Cardiac fibroblast (primary cell): ENCODE measurements at regions not wholly inside any gene's neighbourhood (a gene's known extent, or its start where the extent isn't known, plus 50 kb on each side); places are given as distances from the start of the nearest gene placed in this dataset.

ENCODE experiments used
- DNase-seq, 2 donors: peaks; one replicate each; pipeline versions ENCODE4 v3.0.0 to v3.0.0-alpha.2; 2010; ENCODE audit warnings: low read depth in 2 of 2
- H3K4me3 ChIP-seq, 2 donors: replicated peaks in 1 of 2; 1 replicate in 1 of 2; 2 replicates in 1 of 2; pipeline ENCODE4 v1.5.1; 2011; ENCODE audit warnings: low read depth in 2 of 2, low read length in 2 of 2, mild to moderate bottlenecking in 2 of 2, moderate library complexity in 1 of 2
- TF ChIP-seq, protein P1 (sequence below): IDR thresholded peaks from one replicate; pipeline ENCODE4 v1.5.1; 2011; ENCODE audit warnings: low read depth, mild to moderate bottlenecking, low read length, inconsistent platforms

GRCh38 chr2:58972737-58973136, 731.6 kb upstream of the FANCL start:
- no peak overlapping the region for H3K4me3 ChIP-seq
- no peak for DNase-seq
- TF ChIP-seq, protein P1, sequence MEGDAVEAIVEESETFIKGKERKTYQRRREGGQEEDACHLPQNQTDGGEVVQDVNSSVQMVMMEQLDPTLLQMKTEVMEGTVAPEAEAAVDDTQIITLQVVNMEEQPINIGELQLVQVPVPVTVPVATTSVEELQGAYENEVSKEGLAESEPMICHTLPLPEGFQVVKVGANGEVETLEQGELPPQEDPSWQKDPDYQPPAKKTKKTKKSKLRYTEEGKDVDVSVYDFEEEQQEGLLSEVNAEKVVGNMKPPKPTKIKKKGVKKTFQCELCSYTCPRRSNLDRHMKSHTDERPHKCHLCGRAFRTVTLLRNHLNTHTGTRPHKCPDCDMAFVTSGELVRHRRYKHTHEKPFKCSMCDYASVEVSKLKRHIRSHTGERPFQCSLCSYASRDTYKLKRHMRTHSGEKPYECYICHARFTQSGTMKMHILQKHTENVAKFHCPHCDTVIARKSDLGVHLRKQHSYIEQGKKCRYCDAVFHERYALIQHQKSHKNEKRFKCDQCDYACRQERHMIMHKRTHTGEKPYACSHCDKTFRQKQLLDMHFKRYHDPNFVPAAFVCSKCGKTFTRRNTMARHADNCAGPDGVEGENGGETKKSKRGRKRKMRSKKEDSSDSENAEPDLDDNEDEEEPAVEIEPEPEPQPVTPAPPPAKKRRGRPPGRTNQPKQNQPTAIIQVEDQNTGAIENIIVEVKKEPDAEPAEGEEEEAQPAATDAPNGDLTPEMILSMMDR = no peak

- TF ChIP-seq, protein P1 = no peak
- DNase-seq = no peak
- H3K4me3 ChIP-seq = no peak overlapping the region
Measured at GRCh38 chr2:58971511-58972360, 730.6 kb upstream of the FANCL start.

DNA sequence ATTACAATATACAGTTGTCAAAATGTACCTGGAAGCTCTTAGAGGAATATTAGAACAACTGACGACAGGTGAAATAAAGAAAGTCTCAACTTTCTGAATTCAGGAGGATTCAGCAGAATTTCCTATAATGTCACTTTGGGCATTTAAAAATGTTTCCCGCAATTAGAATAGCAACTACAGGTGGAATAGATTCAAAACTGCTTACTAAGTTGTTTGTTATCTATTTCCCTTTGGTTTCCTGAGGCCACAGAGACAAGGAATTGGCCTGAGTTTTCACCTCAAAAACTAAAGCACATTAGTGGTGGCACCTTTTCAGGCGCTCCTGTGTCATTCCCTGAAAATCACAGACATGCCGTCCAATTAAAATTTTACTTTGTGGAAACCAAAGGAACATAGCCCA, 729.2 kb upstream of the FANCL start:
- no peak overlapping the region for H3K4me3 ChIP-seq
- no peak for DNase-seq
- TF ChIP-seq, protein P1 = no peak

- TF ChIP-seq, protein P1 = no peak
- no peak overlapping the region for H3K4me3 ChIP-seq
- DNase-seq = no peak
Measured at GRCh38 chr2:58968885-58969284, 727.8 kb upstream of the FANCL start.

- no peak overlapping the region for H3K4me3 ChIP-seq
- DNase-seq = no peak
- TF ChIP-seq, protein P1 = no peak
Measured at GRCh38 chr2:58967736-58968135, 726.6 kb upstream of the FANCL start.

DNA sequence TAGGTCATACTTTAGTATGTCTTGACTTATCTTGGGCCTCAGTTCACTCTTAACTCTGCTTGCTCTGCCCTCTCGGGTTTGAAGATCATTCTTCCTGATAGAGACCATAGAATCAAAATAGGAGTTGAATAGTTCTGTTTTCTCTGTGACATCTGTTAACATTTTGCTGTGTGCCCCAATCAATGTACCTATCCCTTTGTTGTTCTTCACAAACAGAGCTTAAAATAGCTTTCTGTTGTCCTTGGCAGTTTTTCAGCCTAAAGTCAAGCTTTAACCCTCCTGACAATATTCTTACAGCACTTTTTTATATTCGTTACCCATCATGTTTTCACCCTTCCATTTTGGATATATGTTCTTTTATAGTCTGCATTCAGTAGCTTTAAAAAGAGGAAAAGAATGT, 724.5 kb upstream of the FANCL start:
- H3K4me3 ChIP-seq = no peak overlapping the region
- TF ChIP-seq, protein P1 = no peak
- DNase-seq = no peak
